GM18502 (cell line): ENCODE measurements at regions not wholly inside any gene's neighbourhood (a gene's known extent, or its start where the extent isn't known, plus 50 kb on each side); places are given as distances from the start of the nearest gene placed in this dataset.

ENCODE experiments used
- ATAC-seq: cut with Tn5 transposase; IDR thresholded peaks from one replicate; pipeline ENCODE4 v1.9.1; 2021; ENCODE audit warnings: mild to moderate bottlenecking; ENCODE audit not compliant: unreplicated experiment, poor library complexity

DNA sequence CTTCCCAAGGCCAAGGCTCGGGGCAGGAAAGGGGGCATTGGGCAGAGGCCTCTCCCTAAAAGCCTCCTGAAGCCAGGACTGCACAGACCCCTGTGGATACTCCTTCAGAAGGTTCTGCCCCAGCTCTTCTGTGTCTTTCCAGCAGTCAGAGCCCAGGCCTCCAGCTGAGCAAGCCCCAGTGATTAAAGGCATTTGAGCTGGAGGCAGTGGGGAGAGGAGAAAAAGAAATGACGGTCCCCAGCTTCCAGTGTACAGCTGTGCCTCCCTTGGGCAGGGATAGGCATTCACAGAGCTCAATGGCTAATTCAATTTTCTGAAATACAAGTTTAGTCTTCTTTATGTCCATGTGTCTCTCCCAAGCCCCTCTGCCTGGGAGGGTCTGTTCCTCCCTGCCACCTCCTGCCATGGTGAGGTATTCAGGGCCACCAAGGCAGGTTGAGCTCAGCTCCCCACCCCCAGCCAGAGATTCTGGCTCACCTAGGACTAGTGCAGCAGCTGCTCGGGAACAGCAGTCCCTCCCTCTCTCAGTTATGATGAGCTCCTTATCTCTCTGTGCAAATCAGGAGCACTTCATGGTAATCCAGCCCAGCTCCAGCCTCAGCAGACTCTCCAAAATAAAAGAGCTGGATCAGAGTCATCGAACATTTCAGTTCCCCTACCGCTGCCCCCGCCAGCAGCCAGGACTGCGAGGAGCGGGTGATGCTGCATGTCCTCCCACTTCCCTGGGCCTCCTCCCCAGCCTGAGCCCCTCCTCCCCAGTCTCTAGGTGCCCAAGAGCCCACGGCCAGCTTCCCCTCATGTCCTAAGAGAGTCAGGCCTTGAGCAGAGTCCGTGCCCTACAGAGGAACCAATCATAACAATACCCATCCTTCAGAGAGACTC lies 208.4 kb upstream of the ZC3H12A start:
- ATAC-seq, result no peak

DNA sequence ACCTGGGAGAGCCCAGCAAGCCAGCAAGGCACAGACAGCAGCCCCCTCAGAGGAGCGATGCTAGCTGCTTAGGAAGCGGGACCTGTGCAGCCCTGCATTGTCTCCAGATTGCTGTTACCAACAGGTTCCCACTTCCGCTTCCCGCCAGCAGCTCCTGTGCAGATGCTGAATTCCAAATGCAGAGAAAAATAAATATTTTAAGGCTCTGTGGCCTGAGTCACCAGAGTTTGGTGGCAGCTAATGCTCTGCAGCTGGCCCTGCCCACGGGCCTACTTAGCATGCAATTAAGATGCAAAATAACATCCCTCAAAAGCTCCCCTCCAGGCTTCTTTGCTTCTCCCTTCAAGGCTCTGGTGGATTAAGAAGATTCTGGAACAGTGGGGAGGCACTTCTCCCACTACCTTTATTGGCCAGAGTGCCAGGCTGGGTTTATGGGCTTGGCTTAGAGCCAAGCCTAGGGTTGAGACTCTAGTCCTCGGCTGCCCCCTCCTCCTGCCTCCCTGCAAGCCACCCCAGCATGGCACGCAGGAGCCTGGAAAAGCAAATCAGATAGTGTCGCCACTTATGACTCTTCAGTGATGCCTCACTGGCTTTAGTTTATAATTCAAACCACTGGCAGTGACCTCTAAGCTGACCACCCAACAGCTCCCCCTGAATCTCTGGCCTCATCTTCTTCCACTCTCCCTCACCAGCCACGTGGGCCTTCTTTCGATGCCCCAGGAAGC lies 207.1 kb upstream of the ZC3H12A start:
- ATAC-seq, result no peak

DNA sequence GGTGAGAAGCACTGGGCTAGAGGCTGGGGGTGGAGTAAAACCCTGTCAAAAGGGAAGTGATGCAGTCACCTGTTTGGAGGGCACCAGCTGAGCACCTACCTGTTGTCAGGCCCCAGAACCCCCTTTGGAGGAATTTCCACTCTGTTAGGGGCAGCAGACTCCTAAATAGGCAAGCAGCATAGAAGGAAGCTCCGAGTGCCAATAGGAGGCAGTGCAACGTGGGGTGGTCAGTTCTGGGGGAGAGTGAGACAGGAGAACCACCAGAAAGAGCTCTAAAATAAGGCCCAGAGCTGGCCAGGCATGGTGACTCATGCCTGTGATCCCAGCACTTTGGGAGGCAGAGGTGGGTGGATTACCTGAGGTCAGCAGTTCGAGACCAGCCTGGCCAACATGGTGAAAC lies 203.7 kb upstream of the ZC3H12A start:
- no peak for ATAC-seq

DNA sequence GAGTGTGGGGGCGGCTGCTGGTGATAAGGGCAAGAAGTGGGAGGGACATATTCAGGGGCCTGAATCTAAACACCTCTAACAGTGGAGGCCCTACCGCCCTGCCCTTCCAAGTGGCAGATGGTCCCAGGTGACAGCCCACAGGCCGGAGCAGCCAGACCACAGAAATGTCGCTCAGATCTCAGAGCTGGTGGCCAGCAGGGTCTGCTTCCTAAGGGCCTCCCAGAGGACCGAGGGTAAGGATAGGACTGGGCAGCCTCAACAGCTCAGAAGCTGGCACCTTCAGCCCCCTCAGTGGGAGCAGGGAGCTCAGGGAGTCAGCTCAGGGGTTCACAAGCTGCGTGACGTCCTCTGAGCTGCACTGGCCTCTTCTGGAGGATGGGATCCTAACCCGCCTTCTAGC lies 201.8 kb upstream of the ZC3H12A start:
- no peak for ATAC-seq

DNA sequence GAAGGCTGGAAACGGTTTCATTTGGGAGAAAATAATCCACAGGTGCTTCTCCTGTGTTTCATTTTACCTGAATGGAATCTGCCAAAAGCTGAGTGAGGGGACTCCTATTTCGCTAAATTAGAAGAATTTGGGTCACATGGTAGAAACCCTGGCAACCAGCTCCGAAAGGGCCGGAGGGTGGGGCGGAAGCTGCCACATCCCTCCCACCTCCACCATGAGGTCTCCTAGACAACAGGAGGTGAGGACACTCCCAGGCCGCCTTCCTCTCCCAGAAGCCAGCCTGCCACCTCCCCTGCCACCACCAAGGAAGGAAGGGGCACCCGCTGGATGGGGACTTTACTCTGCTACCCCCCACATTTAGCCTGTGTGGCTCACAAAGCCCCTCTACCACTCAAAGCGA lies 199.9 kb upstream of the ZC3H12A start:
- no peak for ATAC-seq

DNA sequence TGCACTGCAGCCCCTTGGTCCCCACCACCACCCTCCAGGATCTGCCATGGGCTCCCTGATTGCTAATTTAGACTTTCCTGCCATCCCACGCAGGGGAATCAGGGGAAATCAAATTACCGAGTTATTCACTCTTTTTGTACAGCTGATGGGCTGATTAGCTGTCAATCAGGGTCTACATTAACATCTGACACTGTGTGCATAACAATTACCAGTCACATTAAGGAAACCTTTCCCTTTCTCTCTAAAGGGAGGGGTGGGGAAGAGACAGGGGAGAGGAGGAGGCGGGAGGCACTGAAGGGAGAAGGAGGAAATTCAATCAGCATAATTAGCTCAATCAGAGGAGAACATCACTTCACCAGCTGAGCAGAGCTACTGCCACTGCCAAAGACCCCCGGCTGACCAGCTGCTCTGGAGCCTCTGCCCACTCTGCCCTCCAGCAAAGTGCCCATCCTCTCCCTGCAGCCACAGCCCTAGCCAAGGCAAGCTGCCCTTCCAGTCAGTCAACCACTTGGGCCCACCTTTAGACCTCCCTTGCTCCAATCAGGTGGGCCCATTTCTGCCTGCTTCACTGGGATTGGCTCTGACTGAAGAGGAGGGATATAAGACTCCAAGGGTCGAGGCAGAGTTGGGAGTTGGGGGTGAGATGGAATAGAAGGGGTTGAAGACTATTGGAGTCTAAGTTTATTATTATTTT lies 199.3 kb upstream of the ZC3H12A start:
- ATAC-seq, result no peak

DNA sequence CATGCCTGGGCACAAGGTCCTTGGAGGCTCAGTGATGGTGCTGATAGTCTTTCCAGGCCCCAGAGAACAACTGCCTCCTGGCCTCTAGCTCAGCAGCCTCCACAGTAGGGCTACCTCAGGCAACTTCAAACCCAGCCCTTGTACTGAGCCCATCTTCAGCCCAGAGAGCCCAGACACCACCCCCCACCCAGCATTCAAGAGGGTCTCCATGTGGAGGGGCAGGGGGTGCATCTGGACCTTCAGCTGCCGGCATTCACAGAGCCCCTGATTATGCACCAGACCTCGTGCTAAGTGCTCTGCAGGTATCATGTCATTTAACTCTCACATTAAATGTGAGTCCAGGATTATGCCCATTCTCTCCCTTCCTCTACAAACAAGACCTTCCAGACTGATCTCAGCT lies 197.0 kb upstream of the ZC3H12A start:
- ATAC-seq, result no peak

DNA sequence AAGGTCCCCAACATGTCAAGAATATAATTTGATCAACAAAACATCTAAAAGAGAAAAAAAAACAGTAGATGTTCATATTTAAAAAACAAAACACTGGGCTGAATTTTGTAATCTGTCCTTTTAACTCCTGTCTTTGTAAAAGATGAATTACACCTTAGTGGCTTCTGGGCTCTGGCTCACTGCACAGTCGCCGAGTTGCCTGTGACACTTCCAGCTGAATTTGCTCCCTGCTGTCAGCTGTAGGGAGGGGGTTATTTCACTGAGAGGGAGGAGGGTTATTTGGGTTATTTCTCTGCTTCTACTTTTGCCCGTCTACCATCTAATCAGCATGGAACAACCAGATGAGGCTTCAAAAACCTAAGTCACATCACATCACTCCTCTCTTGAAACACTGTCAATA lies 193.0 kb upstream of the ZC3H12A start:
- ATAC-seq, result no peak

DNA sequence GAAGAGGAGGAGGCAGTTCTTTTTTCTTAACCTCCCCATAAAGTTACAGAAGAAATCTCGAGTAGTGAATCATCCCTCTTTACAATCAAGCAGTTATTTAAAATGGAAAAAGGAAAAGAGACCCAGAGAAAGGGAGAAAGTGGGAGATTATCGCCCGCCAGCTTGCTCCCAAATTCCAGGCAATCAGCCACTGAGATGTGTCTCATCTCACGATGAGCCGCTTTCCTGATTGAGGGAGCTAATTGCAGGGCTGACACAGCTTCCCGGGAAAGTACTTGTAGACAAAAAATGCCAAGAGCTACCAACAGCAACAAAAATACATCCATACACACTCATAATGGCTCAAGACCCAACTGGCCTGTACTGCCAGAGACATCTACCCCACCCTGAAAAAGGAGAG lies 191.6 kb upstream of the ZC3H12A start:
- ATAC-seq, result no peak

DNA sequence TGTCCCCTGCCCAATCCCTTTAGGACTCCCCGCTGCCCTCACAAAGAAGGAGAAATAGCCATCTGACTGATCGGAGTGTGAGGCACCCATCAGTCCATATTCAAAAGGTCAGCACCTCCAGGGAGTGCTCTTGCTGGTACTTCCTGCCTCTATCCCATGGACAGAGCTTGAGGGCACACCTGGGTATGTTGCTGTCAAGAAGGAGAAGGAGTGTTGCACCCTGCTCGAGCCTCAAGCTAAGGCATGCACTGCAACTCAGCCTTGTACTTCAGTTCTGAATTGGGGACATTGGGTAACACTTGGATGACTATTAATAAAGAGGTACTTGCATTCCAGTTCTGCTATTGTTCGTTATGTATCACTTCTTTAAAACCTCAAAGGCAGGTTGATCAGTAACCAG lies 190.3 kb upstream of the ZC3H12A start:
- ATAC-seq, result no peak

DNA sequence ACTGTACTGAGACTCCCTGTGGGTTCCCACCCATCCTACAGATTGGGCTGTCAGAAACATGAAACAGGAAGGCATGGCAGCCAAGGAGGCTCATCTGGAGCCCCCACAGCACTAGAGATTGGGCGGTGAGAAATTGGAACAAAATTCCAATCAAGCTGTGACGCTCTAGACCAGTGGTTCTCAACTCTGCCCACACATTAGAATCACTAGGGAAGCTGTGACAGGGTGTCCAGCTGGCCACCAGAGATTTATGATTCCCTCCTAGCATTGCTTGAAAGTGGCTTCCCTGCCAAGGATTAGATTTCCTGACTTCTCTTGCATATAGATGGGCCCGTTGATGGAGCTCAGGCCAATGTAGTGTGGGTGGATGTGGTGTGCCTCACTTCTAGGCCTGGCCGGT lies 187.5 kb upstream of the ZC3H12A start:
- no peak for ATAC-seq

DNA sequence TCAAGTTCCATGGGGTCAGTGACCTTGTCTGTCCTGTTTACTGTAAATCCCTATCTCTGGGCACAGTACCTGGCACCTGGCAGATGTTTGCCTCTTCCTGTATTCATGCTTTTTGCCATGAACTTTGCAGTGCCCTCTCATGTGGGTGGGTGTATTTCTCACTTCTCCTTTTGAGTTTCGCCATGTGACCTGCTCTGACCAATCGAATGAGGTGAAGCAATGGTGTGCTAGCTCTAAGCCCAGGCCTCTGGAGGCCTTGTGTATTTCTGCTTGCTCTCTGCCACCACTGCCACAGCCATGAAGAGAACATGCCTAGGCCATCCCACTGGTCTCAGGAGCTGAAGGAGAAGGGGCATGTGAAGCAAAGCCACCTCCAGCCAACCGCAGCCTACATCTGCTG lies 185.5 kb upstream of the ZC3H12A start:
- peak; percentile 94 for ATAC-seq

DNA sequence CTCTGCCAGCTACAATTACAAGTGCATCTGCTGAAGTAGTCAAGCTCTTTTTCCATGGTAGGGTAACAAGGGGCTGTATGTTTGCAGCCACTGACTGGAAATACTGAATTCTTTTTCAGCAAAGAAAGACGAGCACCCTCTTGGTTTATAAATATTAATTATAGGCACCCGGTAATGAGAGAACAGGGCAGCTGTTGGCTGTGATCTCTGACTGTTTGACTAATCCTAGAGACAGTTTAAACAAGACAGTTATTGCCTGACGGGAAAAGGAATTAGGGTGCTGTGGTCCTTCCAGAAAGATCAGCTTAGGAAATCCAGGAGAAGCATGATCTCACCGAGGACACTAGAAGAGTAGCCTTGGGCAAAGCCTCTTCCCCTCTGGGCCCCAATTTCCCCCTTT lies 183.7 kb upstream of the ZC3H12A start:
- no peak for ATAC-seq

DNA sequence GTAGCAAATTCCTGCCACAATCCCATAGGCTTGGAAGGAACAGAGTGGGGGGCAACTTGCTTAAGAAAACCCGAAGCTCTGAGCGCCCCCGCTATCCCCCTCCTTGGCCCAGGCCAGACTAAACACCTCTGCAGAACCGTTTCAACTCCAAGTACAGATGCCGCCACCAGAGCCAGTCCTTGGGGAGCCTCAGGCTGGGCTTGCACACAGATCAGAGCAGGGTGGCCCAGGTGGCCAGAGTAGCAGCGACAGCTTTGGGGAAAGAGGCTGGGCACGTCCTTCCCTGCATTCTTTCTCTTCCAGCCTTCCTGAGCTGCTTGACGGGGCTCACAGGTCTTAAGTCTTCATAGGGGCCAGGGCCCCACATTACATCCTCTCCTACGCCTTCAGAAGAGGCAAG lies 181.6 kb upstream of the ZC3H12A start:
- no peak for ATAC-seq

DNA sequence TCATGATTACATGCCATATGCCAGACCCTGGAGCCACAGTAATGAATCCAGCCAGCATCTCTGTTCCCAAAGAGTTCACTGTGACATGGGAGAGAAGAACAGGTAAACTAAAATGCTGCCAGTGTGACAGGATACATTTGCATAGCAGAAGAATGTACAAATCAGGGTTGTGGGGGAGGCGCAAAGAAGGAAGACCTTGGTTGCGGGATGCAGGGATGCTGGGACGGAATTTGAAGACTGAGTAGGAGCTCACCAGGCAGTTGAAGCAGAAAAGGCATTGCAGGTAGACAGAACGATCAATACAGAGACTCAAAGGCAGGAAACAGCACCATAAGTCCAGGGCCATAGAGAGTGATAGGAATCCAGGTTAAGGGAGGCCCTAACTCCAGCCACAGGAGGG lies 180.3 kb upstream of the ZC3H12A start:
- no peak for ATAC-seq

DNA sequence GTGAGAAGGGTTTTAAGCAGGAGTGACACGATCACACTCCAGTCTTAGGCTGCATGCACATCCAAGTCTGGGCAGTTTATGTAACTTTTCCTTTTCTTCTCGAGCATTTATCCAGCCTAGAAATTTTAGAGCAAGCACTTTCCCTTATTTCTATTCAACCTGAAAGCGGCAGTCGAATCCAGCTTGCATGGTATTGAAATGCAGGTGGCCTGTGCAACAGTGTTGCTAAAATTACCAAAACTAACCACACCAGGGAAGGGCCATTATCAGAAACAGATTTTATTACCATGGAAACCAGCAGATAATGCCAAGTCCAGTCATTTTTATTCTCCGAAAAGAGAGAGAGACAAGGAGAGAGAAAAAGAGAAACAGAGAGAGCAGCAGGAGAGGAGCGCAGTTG lies 179.9 kb upstream of the ZC3H12A start:
- no peak for ATAC-seq

DNA sequence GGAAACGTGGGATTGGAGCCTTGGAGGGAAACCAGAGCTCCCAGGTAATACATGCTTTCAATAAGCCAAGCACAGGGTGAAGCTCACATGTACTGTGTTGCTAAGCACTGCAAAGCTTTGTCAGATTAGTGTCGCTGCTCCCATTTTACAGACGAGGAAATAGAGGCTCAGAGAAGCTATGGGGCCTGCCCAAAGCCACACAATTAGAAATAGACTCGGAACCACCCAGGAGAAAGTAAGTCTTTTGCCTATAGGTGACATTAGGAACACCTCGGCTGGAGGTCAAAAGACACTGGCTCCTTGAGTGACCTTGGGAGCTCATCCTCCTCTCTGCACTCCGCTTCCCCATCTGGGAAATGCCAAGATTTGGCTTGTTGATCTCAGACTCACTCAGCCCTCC lies 175.6 kb upstream of the ZC3H12A start:
- ATAC-seq, result no peak

DNA sequence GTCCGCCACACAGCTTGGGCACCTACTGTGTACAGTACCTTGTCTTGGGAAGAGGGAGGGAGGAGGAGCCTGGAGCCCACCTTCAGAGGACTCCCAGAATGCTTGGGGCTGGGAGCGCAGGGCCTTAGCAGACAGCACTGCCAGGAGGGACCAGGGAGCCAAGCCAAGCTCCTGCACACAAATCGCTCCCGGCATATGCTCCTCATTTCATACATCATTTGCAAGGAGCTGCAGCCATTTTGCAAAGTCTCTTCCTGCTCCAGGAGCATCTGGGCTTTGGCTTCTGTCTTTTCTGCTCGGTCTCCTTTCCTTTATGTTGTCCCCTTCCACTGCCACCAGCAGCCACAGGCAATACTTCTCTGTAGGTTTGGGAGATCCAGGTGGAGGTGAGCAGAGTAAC lies 175.2 kb upstream of the ZC3H12A start:
- no peak for ATAC-seq

DNA sequence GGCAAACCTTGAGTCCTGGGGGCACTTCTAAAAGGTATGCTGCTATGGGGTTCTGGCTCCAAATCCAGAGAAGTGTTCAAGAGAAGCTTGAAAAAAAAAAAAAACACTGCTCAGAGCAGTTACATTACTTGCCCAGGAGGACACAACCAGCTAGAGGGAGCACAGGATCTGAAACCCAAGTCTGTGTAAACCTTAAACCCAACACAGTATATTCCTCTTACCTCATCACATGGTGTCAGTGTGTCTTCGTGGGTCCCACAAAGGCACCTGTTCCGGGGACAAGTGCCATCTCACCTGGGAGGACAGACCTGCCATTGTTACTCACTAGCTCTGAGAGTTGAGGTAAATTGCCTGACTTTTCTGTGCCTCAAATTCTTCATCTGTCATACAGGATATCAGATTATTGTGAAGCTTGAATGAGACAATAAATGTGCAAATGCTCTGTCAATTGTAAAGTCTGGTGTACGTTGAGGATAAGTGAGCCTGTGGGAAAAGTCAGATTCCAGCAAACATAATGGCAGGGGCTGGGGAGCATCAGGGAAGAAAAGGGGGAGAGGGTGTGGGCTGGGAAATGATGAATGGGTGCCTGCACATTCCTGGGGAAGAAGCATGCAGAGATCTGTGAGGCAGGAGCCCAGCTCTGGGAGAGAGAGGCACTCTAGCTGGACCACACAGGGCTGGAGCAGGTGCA lies 170.4 kb upstream of the ZC3H12A start:
- no peak for ATAC-seq

DNA sequence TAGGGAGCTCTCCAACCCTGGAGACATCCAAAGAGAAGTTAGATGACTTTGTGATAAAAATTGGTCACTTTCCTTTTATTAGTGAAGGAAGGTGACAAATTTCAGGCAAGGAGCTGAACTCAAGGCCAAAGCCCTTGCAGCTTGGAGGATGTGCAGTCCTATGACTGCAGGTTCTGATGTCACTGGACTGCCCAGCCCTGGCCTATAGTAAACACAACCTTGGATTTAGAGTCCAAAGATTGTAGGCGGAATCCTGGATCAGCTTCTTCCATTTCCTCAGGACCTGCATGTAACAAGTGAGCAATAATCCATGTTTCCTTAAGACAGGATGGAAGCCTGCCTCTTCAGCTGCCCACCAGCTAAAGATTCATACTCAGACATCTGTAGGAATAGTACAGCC lies 169.3 kb upstream of the ZC3H12A start:
- ATAC-seq, result no peak

DNA sequence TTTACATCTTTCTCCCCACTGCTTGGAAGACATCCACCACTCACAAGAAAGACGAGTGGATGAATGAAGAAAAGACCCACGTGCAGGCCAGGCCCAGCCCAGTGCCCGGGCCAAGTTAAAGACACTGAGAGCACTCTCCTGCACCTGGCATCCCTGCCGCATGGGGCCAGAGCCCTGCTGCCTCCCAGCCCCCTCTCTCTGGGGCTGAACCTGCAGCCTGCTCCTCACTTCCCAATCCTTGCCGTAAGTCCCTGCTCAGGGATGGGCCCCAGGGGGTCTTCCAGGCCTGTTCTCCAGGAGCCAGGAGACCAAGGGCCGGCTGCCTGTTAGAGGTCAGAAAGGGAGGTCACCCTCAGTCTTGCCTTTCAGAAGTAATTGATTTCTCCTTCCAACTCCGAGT lies 168.5 kb upstream of the ZC3H12A start:
- no peak for ATAC-seq
